GF-D8 (cell line): ENCODE measurements at regions not wholly inside any gene's neighbourhood (a gene's known extent, or its start where the extent isn't known, plus 50 kb on each side); places are given as distances from the start of the nearest gene placed in this dataset.

Experiments
- DNase-seq: peaks from one replicate; lab custom pipeline; 2025; lab: John Stamatoyannopoulos, UW

- DNase-seq, result no peak
Observed at GRCh38 chr7:41096917-41097316, 606.0 kb downstream of the INHBA start.

- no peak for DNase-seq
Observed at GRCh38 chr7:41093141-41093540, 609.7 kb downstream of the INHBA start.

GRCh38 chr7:41085244-41085643 is 617.6 kb downstream of the INHBA start:
- DNase-seq, result no peak

- no peak for DNase-seq
Observed at GRCh38 chr7:41084381-41084780, 618.5 kb downstream of the INHBA start.

- DNase-seq, result no peak
Observed at GRCh38 chr7:41069635-41070034, 633.3 kb downstream of the INHBA start.

GRCh38 chr7:41067576-41067975 is 635.3 kb downstream of the INHBA start:
- no peak for DNase-seq

- DNase-seq, result no peak
Observed at GRCh38 chr7:41065663-41066062, 637.2 kb downstream of the INHBA start.

- DNase-seq, result no peak
Observed at GRCh38 chr7:41063116-41063515, 639.8 kb downstream of the INHBA start.

GRCh38 chr7:41060796-41061195 is 642.1 kb downstream of the INHBA start:
- no peak for DNase-seq

GRCh38 chr7:41059796-41060195 is 643.1 kb downstream of the INHBA start:
- DNase-seq, result no peak

GRCh38 chr7:41058986-41059741 is 643.7 kb downstream of the INHBA start:
- DNase-seq, result no peak

GRCh38 chr7:41054960-41055661 is 647.8 kb downstream of the INHBA start:
- no peak for DNase-seq

- DNase-seq, result no peak
Observed at GRCh38 chr7:41053820-41054219, 649.1 kb downstream of the INHBA start.

- no peak for DNase-seq
Observed at GRCh38 chr7:41052736-41053135, 650.2 kb downstream of the INHBA start.

- DNase-seq, result no peak
Observed at GRCh38 chr7:41052201-41052600, 650.7 kb downstream of the INHBA start.

GRCh38 chr7:41051535-41051934 is 651.4 kb downstream of the INHBA start:
- DNase-seq, result no peak

GRCh38 chr7:41051062-41051461 is 651.8 kb downstream of the INHBA start:
- no peak for DNase-seq

- DNase-seq, result no peak
Observed at GRCh38 chr7:41048771-41049170, 654.1 kb downstream of the INHBA start.

GRCh38 chr7:41047789-41048191 is 655.1 kb downstream of the INHBA start:
- no peak for DNase-seq

GRCh38 chr7:41047211-41047610 is 655.7 kb downstream of the INHBA start:
- no peak for DNase-seq

- no peak for DNase-seq
Observed at GRCh38 chr7:41046776-41047175, 656.1 kb downstream of the INHBA start.

GRCh38 chr7:41046221-41046761 is 656.6 kb downstream of the INHBA start:
- DNase-seq, result no peak

- DNase-seq, result no peak
Observed at GRCh38 chr7:41045556-41046123, 657.2 kb downstream of the INHBA start.
